ENCODE measurements at regions not wholly inside any gene's neighbourhood (a gene's known extent, or its start where the extent isn't known, plus 50 kb on each side); places are given as distances from the start of the nearest gene placed in this dataset.

DNA sequence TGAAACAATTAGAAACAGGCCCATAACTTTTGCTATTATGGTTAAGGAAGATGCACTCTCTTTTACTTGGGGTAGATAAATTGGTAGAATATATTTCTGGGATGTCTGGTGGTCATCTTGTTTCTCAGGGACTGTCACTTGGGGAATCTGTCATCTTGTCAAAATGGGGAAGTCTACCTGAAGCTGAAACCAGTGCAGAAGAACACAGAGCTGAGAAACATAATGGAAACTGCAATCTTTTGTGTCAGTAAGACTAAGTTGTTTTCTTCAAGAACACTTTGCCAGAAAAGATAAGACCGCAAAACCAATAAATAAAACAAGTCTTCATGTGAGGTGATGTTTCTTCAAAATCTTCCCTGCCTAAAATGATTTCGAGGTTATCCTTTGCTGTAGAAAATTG is 92.0 kb downstream of the NAA11 start:
- H3K27ac ChIP-seq, result no peak overlapping the region
- H3K4me3 ChIP-seq, result no peak overlapping the region
- TF ChIP-seq EP300 (IDR thresholded peaks at IDR 0.05) (no peak), POLR2A (IDR thresholded peaks at IDR 0.05) (no peak), POLR2AphosphoS5 (IDR thresholded peaks at IDR 0.05) (no peak)
- TF ChIP-seq, protein P1, sequence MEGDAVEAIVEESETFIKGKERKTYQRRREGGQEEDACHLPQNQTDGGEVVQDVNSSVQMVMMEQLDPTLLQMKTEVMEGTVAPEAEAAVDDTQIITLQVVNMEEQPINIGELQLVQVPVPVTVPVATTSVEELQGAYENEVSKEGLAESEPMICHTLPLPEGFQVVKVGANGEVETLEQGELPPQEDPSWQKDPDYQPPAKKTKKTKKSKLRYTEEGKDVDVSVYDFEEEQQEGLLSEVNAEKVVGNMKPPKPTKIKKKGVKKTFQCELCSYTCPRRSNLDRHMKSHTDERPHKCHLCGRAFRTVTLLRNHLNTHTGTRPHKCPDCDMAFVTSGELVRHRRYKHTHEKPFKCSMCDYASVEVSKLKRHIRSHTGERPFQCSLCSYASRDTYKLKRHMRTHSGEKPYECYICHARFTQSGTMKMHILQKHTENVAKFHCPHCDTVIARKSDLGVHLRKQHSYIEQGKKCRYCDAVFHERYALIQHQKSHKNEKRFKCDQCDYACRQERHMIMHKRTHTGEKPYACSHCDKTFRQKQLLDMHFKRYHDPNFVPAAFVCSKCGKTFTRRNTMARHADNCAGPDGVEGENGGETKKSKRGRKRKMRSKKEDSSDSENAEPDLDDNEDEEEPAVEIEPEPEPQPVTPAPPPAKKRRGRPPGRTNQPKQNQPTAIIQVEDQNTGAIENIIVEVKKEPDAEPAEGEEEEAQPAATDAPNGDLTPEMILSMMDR (IDR thresholded peaks at IDR 0.05), result no peak
- H3K36me3 ChIP-seq, result no peaks in the 10 kb centered on the region
- H3K4me1 ChIP-seq, result peaks cover 0 to 4% (median 0%) of the 10 kb centered on the region in 4 donors
- H3K9me3 ChIP-seq, result no peaks in the 10 kb centered on the region
- intact Hi-C loops (cut with DNase I; ENCODE audit: low total_unique reads), result no loop called here
- H3K27me3 ChIP-seq, result no peaks in the 10 kb centered on the region
- WGBS, 5 donors, result 75 to 87% (median 83%) methylated on average over 2 of the region's 2 CpGs
- DNase-seq, result no peak

DNA sequence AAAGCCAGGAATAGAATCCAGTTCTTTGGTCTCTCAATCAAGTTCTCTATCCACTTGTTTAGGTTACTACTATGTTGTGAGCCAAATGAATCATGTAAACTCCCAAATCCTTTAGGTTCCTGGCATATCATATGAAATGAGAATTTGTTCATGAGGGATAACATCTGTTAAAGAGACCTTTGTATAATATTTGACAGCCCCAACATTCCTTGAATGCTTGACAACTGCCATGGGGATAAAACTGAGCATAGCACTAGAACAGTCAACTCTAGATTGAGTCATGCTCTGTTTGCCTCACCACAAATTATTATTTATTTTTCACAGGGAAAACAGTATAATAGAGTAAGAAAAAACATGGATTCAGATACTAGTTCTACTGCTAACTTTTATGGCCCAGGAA is 93.3 kb downstream of the NAA11 start:
- TF ChIP-seq POLR2AphosphoS5 (IDR thresholded peaks at IDR 0.05), result no peak
- no peak for TF ChIP-seq EP300 (IDR thresholded peaks at IDR 0.05)
- TF ChIP-seq, protein P1 (IDR thresholded peaks at IDR 0.05), result no peak
- TF ChIP-seq POLR2A (IDR thresholded peaks at IDR 0.05), result no peak
- Histone ChIP-seq H3K27me3 (no peaks in the 10 kb centered on the region), H3K9me3 (no peaks in the 10 kb centered on the region), H3K27ac (no peak overlapping the region), H3K36me3 (no peaks in the 10 kb centered on the region), H3K4me3 (no peak overlapping the region), H3K4me1 (peaks cover 0 to under 1% (median 0%) of the 10 kb centered on the region in 4 donors)
- no peak for DNase-seq
- intact Hi-C loops (cut with DNase I; ENCODE audit: low total_unique reads), result no loop called here

DNA sequence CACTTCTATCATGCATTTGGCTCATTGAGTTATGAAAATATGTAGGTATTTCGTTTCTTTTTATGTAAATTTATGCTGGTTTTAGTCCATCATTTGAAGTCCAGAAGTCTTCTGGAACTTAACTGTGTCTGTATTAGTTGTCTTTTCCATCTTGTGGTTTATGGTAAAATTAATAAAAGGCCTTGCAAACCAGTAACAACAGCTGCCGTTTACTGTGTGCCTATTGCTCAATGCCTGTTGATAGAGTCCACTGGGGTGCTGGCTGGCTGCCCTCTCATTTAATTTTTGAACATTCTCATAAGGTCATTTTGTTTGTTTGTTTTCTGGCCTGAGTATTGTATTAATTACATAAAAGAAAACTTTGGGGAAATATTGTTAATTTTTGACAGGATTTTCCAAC is 98.0 kb downstream of the NAA11 start:
- intact Hi-C loops (cut with DNase I; ENCODE audit: low total_unique reads), result no loop called here
- Histone ChIP-seq H3K36me3 (no peaks in the 10 kb centered on the region), H3K27me3 (no peaks in the 10 kb centered on the region), H3K27ac (no peak overlapping the region), H3K9me3 (no peaks in the 10 kb centered on the region), H3K4me1 (no peaks in the 10 kb centered on the region), H3K4me3 (no peak overlapping the region)
- TF ChIP-seq POLR2A (IDR thresholded peaks at IDR 0.05) (no peak), POLR2AphosphoS5 (IDR thresholded peaks at IDR 0.05) (no peak), EP300 (IDR thresholded peaks at IDR 0.05) (no peak)
- TF ChIP-seq, protein P1 (IDR thresholded peaks at IDR 0.05), result no peak
- DNase-seq, result no peak
- WGBS, 5 donors, result 32 to 46% (median 45%) methylated on average over 2 of the region's 2 CpGs

DNA sequence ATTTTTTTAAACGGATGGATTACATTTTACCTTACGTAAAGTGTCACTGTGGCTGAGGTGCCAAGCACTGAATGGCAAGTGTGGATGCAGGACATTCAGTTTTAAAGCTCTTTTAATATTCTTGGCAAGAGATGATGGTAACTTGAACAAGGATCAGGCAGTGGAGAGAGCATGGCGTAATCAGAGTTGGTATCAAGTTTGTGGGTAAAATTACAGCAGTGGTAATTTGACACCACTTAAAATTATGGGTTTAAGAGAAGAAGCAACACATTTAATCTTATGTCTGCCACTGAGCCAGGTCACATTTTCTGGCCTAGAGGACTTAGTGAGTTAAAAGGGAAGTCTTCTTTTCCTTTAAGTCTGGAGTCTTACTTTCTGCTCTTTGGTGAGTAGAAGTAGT is 100.5 kb downstream of the NAA11 start:
- Histone ChIP-seq H3K27me3 (no peaks in the 10 kb centered on the region), H3K4me1 (no peaks in the 10 kb centered on the region), H3K9me3 (no peaks in the 10 kb centered on the region), H3K36me3 (no peaks in the 10 kb centered on the region), H3K27ac (no peak overlapping the region), H3K4me3 (no peak overlapping the region)
- TF ChIP-seq EP300 (IDR thresholded peaks at IDR 0.05), result no peak
- TF ChIP-seq POLR2A (IDR thresholded peaks at IDR 0.05), result no peak
- TF ChIP-seq, protein P1 (IDR thresholded peaks at IDR 0.05), result no peak
- no peak for TF ChIP-seq POLR2AphosphoS5 (IDR thresholded peaks at IDR 0.05)
- WGBS, 5 donors, result 31 to 53% (median 31%) methylated on average over 3 of the region's 3 CpGs
- intact Hi-C loops (cut with DNase I; ENCODE audit: low total_unique reads), result no loop called here
- no peak for DNase-seq

DNA sequence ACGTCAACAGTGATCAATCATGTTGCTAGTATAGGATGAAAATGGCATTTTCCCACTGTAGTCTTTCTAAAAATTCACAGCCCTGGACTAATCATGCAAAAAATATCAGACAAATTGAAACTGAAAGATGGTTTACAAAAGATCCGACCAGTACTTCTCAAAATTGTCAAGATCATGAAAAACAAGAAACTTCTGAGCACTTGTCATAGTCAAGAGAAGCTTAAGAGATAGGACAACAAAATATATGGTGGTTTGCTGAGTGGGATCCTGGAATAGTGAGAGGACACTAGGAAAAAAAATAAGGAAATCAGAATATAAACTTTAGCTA is 101.1 kb downstream of the NAA11 start:
- DNase-seq, result no peak
- no peaks in the 10 kb centered on the region for H3K4me1 ChIP-seq
- H3K9me3 ChIP-seq, result no peaks in the 10 kb centered on the region
- TF ChIP-seq POLR2AphosphoS5 (IDR thresholded peaks at IDR 0.05), result no peak
- no peak for TF ChIP-seq EP300 (IDR thresholded peaks at IDR 0.05)
- no peak overlapping the region for H3K27ac ChIP-seq
- H3K36me3 ChIP-seq, result no peaks in the 10 kb centered on the region
- intact Hi-C loops (cut with DNase I; ENCODE audit: low total_unique reads), result no loop called here
- WGBS, 5 donors, result 59 to 79% (median 73%) methylated on average over 2 of the region's 2 CpGs
- no peak overlapping the region for H3K4me3 ChIP-seq
- H3K27me3 ChIP-seq, result no peaks in the 10 kb centered on the region

Measured in stomach (tissue), 8 donors.